Fibroblast of skin of abdomen (primary cell): ENCODE measurements at regions not wholly inside any gene's neighbourhood (a gene's known extent, or its start where the extent isn't known, plus 50 kb on each side); places are given as distances from the start of the nearest gene placed in this dataset.

Experiments used
- DNase-seq: peaks from one replicate; pipeline ENCODE4 v3.0.0-alpha.2; 2013

GRCh38 chr9:36728651-36729520 lies 156.2 kb downstream of the MELK start:
- DNase-seq = peak; percentile 55

GRCh38 chr9:36729906-36730305 lies 157.2 kb downstream of the MELK start:
- peak; percentile 7 for DNase-seq

- no peak for DNase-seq
These were observed 157.7 kb downstream of the MELK start for GRCh38 chr9:36730414-36730813.

GRCh38 chr9:36731068-36731956 lies 158.6 kb downstream of the MELK start:
- peak; percentile 8 for DNase-seq

- no peak for DNase-seq
These were observed 162.0 kb downstream of the MELK start for GRCh38 chr9:36734737-36735136.

GRCh38 chr9:36736648-36737047 lies 164.0 kb downstream of the MELK start:
- no peak for DNase-seq

GRCh38 chr9:36738318-36738976 lies 165.8 kb downstream of the MELK start:
- DNase-seq = peak; percentile 20

GRCh38 chr9:36739373-36740116 lies 166.8 kb downstream of the MELK start:
- DNase-seq = no peak

- DNase-seq = no peak
These were observed 169.6 kb downstream of the MELK start for GRCh38 chr9:36742264-36742663.

GRCh38 chr9:36744678-36745077 lies 172.0 kb downstream of the MELK start:
- no peak for DNase-seq

GRCh38 chr9:36745977-36746376 lies 173.3 kb downstream of the MELK start:
- DNase-seq = no peak

- DNase-seq = no peak
These were observed 173.7 kb downstream of the MELK start for GRCh38 chr9:36746415-36746814.

GRCh38 chr9:36748322-36748899 lies 175.7 kb downstream of the MELK start:
- peak; percentile 43 for DNase-seq

GRCh38 chr9:36749461-36749860 lies 176.8 kb downstream of the MELK start:
- no peak for DNase-seq

- no peak for DNase-seq
These were observed 177.9 kb downstream of the MELK start for GRCh38 chr9:36750630-36751029.

GRCh38 chr9:36755019-36755418 lies 182.3 kb downstream of the MELK start:
- no peak for DNase-seq

- no peak for DNase-seq
These were observed 186.4 kb downstream of the MELK start for GRCh38 chr9:36759141-36759540.

- DNase-seq = no peak
These were observed 187.3 kb downstream of the MELK start for GRCh38 chr9:36759976-36760375.

GRCh38 chr9:36760667-36761420 lies 188.1 kb downstream of the MELK start:
- no peak for DNase-seq

GRCh38 chr9:36762958-36763357 lies 190.3 kb downstream of the MELK start:
- no peak for DNase-seq

- DNase-seq = no peak
These were observed 191.1 kb downstream of the MELK start for GRCh38 chr9:36763778-36764177.
